K562 (cell line): ENCODE measurements at regions not wholly inside any gene's neighbourhood (a gene's known extent, or its start where the extent isn't known, plus 50 kb on each side); places are given as distances from the start of the nearest gene placed in this dataset.

ENCODE experiments used
- EZH2 ChIP-seq: IDR thresholded peaks from 2 replicates; pipeline ENCODE4 v1.6.1; 2012; ENCODE audit warnings: low read depth, mild to moderate bottlenecking, inconsistent platforms, low read length, borderline replicate concordance
- FIP1L1 ChIP-seq: fragments of 200-400 bp; formaldehyde crosslinking; IDR thresholded peaks from 2 replicates; pipeline ENCODE4 v1.6.1; 2018; ENCODE audit warnings: mild to moderate bottlenecking, low read depth, low read length; ENCODE audit not compliant: poor library complexity, severe bottlenecking
- FOXJ3 ChIP-seq: sonication (generic); formaldehyde crosslinking; IDR thresholded peaks from 2 replicates; pipeline ENCODE4 v1.4.0; 2020; ENCODE audit warnings: mild to moderate bottlenecking, missing genetic modification reagents
- MAFK ChIP-seq: IDR thresholded peaks from 2 replicates; pipeline ENCODE4 v1.6.1; 2011; ENCODE audit warnings: low read length, improper control_type of control experiment

- no peak for TF ChIP-seq FOXJ3 (CRISPR knock-in tag)
- TF ChIP-seq EZH2: no peak
- TF ChIP-seq FIP1L1: no peak
- TF ChIP-seq MAFK: no peak
These were observed 121.1 kb upstream of the ASTN2 start for GRCh38 chr9:117535973-117536372.
